HEK293 (cell line): ENCODE measurements at regions not wholly inside any gene's neighbourhood (a gene's known extent, or its start where the extent isn't known, plus 50 kb on each side); places are given as distances from the start of the nearest gene placed in this dataset.

Experiments
- CTCF ChIA-PET: fragments of 350-600 bp; formaldehyde crosslinking; extraction: SDS; loops from one replicate; lab custom pipeline; 2021; ENCODE audit warnings: antibody characterized with exemption; lab: Yijun Ruan, JAX
- POLR2A ChIA-PET: fragments of 300-600 bp; formaldehyde crosslinking; extraction: SDS; loops from one replicate; lab custom pipeline; 2020; ENCODE audit warnings: antibody characterized with exemption, inconsistent platforms; lab: Yijun Ruan, JAX
- H3K27ac ChIP-seq: fragments of 200-500 bp; sonication (Bioruptor generic); 2 replicates; pipeline ENCODE4 v1.5.1; 2014; ENCODE audit warnings: low read depth, low read length, control low read depth, inconsistent platforms; ENCODE audit errors: extremely low read depth
- H3K36me3 ChIP-seq, 2 experiments: fragments of 200-500 bp in 1 of 2; sonication (Bioruptor generic) in 1 of 2; 1 replicate in 1 of 2; 2 replicates in 1 of 2; pipeline ENCODE4 v1.5.1; 2014 to 2017; ENCODE audit warnings: inconsistent platforms in 2 of 2, low read length in 2 of 2; ENCODE audit not compliant: control insufficient read depth in 2 of 2, insufficient read depth in 1 of 2
- H3K4me1 ChIP-seq: fragments of 200-500 bp; sonication (Bioruptor generic); 2 replicates; pipeline ENCODE4 v1.5.1; 2014; ENCODE audit warnings: mild to moderate bottlenecking, low read length, inconsistent platforms; ENCODE audit not compliant: control insufficient read depth, insufficient read depth
- H3K4me3 ChIP-seq: 2 replicates; pipeline ENCODE4 v1.5.1; 2011; ENCODE audit warnings: low read depth, mild to moderate bottlenecking, control low read depth, low read length, moderate library complexity
- H3K9me3 ChIP-seq: fragments of 200-500 bp; sonication (Bioruptor generic); 2 replicates; pipeline ENCODE4 v1.5.1; 2014; ENCODE audit warnings: low read depth, low read length, inconsistent platforms; ENCODE audit not compliant: control insufficient read depth, insufficient read depth
- BCL11B ChIP-seq: fragments of 450-650 bp; formaldehyde crosslinking; IDR thresholded peaks from 2 replicates; pipeline ENCODE4 v1.5.1; 2016; ENCODE audit warnings: low read depth, missing biosample characterization, missing genetic modification characterization
- GLI4 ChIP-seq: fragments of 450-650 bp; formaldehyde crosslinking; IDR thresholded peaks from 2 replicates; pipeline ENCODE4 v1.5.1; 2016; ENCODE audit warnings: missing biosample characterization, missing genetic modification characterization
- PRDM1 ChIP-seq: fragments of 450-650 bp; formaldehyde crosslinking; IDR thresholded peaks from 2 replicates; pipeline ENCODE4; 2016; ENCODE audit warnings: missing biosample characterization, missing genetic modification characterization
- PRDM2 ChIP-seq: fragments of 450-650 bp; formaldehyde crosslinking; IDR thresholded peaks from 2 replicates; pipeline ENCODE4 v1.5.1; 2016; ENCODE audit warnings: missing biosample characterization, missing genetic modification characterization, borderline replicate concordance
- SP2 ChIP-seq: fragments of 450-650 bp; formaldehyde crosslinking; IDR thresholded peaks from 2 replicates; pipeline ENCODE4 v1.5.1; 2016; ENCODE audit warnings: missing biosample characterization, missing genetic modification characterization
- SP7 ChIP-seq: fragments of 450-650 bp; formaldehyde crosslinking; IDR thresholded peaks from 2 replicates; pipeline ENCODE4 v1.5.1; 2016; ENCODE audit warnings: missing biosample characterization, missing genetic modification characterization
- ZBTB20 ChIP-seq: fragments of 450-650 bp; formaldehyde crosslinking; IDR thresholded peaks from 2 replicates; pipeline ENCODE4 v1.5.1; 2016; ENCODE audit warnings: missing biosample characterization, missing genetic modification characterization
- ZBTB48 ChIP-seq: fragments of 450-650 bp; formaldehyde crosslinking; IDR thresholded peaks from 2 replicates; pipeline ENCODE4 v1.5.1; 2016; ENCODE audit warnings: missing biosample characterization, missing genetic modification characterization
- ZBTB7A ChIP-seq: fragments of 450-650 bp; formaldehyde crosslinking; IDR thresholded peaks from 2 replicates; pipeline ENCODE4 v1.5.1; 2016; ENCODE audit warnings: low read depth, missing biosample characterization, missing genetic modification characterization
- ZEB2 ChIP-seq: fragments of 450-650 bp; formaldehyde crosslinking; IDR thresholded peaks from 2 replicates; pipeline ENCODE4 v1.5.1; 2016; ENCODE audit warnings: missing biosample characterization, missing genetic modification characterization
- ZNF140 ChIP-seq: fragments of 450-650 bp; formaldehyde crosslinking; IDR thresholded peaks from 2 replicates; pipeline ENCODE4 v1.5.1; 2016; ENCODE audit warnings: missing biosample characterization, missing genetic modification characterization
- ZNF175 ChIP-seq: fragments of 450-650 bp; formaldehyde crosslinking; IDR thresholded peaks from 2 replicates; pipeline ENCODE4 v1.5.1; 2016; ENCODE audit warnings: missing biosample characterization, missing genetic modification characterization
- ZNF24 ChIP-seq: fragments of 450-650 bp; formaldehyde crosslinking; IDR thresholded peaks from 2 replicates; pipeline ENCODE4 v1.5.1; 2016; ENCODE audit warnings: missing biosample characterization, missing genetic modification characterization
- ZNF280D ChIP-seq: fragments of 450-650 bp; formaldehyde crosslinking; IDR thresholded peaks from 2 replicates; pipeline ENCODE4 v1.5.1; 2016; ENCODE audit warnings: missing biosample characterization, missing genetic modification characterization
- ZNF311 ChIP-seq: fragments of 450-650 bp; formaldehyde crosslinking; IDR thresholded peaks from 2 replicates; pipeline ENCODE4 v1.5.1; 2017; ENCODE audit warnings: missing biosample characterization, missing genetic modification characterization, borderline replicate concordance
- ZNF350 ChIP-seq: fragments of 450-650 bp; formaldehyde crosslinking; IDR thresholded peaks from 2 replicates; pipeline ENCODE4 v1.5.0; 2017; ENCODE audit warnings: missing biosample characterization, mild to moderate bottlenecking, missing genetic modification characterization
- ZNF362 ChIP-seq: fragments of 450-650 bp; formaldehyde crosslinking; IDR thresholded peaks from 2 replicates; pipeline ENCODE4 v1.5.1; 2016; ENCODE audit warnings: missing biosample characterization, missing genetic modification characterization
- ZNF514 ChIP-seq: fragments of 450-650 bp; formaldehyde crosslinking; IDR thresholded peaks from 2 replicates; pipeline ENCODE4 v1.5.1; 2016; ENCODE audit warnings: missing biosample characterization, missing genetic modification characterization
- ZNF555 ChIP-seq: fragments of 450-650 bp; formaldehyde crosslinking; conservative IDR thresholded peaks from 2 replicates; pipeline ENCODE4 v1.5.1; 2017; ENCODE audit warnings: missing biosample characterization, mild to moderate bottlenecking, missing genetic modification characterization, inconsistent platforms
- ZNF560 ChIP-seq: fragments of 450-650 bp; formaldehyde crosslinking; IDR thresholded peaks from 2 replicates; pipeline ENCODE4 v1.5.1; 2017; ENCODE audit warnings: missing biosample characterization, missing genetic modification characterization, borderline replicate concordance
- ZNF670 ChIP-seq: fragments of 450-650 bp; formaldehyde crosslinking; IDR thresholded peaks from 2 replicates; pipeline ENCODE4 v1.5.1; 2016; ENCODE audit warnings: missing biosample characterization, missing genetic modification characterization, low read depth
- ZNF747 ChIP-seq: fragments of 450-650 bp; formaldehyde crosslinking; IDR thresholded peaks from 2 replicates; pipeline ENCODE4 v1.5.1; 2016; ENCODE audit warnings: missing biosample characterization, missing genetic modification characterization
- ZNF768 ChIP-seq: fragments of 450-650 bp; formaldehyde crosslinking; IDR thresholded peaks from 2 replicates; pipeline ENCODE4 v1.5.1; 2018; ENCODE audit warnings: missing biosample characterization, mild to moderate bottlenecking, missing genetic modification characterization
- ZNF777 ChIP-seq: fragments of 450-650 bp; formaldehyde crosslinking; IDR thresholded peaks from 2 replicates; pipeline ENCODE4 v1.5.1; 2017; ENCODE audit warnings: missing biosample characterization, missing genetic modification characterization, borderline replicate concordance
- TF ChIP-seq, protein P1 (sequence below): fragments of 450-650 bp; formaldehyde crosslinking; IDR thresholded peaks from 2 replicates; pipeline ENCODE4 v1.5.1; 2016; ENCODE audit warnings: missing biosample characterization, missing genetic modification characterization

DNA sequence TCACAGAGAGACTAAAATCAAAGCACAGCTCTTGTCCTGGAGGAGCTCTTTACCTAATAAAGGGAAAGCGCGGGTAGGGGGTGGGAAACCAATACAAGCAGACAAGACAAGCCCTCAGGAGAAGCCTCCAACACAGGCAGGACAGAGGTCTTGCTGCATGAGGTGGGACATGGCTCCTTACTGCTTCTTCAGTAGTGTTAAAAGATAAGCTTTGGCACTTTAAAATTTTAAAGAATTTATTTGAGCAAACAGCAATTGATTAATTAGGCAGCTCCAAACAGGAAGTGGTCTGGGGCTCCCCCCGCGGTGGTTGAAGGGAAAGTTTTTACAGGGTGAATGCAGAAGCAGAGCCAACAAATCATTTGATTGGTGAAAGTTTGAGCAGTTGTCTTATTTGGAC, 50.3 kb upstream of the MACC1 start:
- no peak for TF ChIP-seq ZNF777 (tag by site-specific recombination)
- no peak for TF ChIP-seq ZNF140 (tag by site-specific recombination)
- TF ChIP-seq ZNF350 (tag by site-specific recombination): no peak
- TF ChIP-seq PRDM1: no peak
- TF ChIP-seq SP2: no peak
- no peak for TF ChIP-seq ZNF362 (tag by site-specific recombination)
- TF ChIP-seq ZNF670 (tag by site-specific recombination): no peak
- no peak for TF ChIP-seq ZNF747 (tag by site-specific recombination)
- no peak for TF ChIP-seq ZNF24 (tag by site-specific recombination)
- no peak for TF ChIP-seq ZNF555 (tag by site-specific recombination)
- no peak for TF ChIP-seq ZBTB48 (tag by site-specific recombination)
- no peak for TF ChIP-seq ZNF175
- no peak for TF ChIP-seq ZNF560 (tag by site-specific recombination)
- no peak for TF ChIP-seq ZNF768 (tag by site-specific recombination)
- no peak for TF ChIP-seq BCL11B (tag by site-specific recombination)
- no peak for TF ChIP-seq ZNF280D
- TF ChIP-seq SP7 (tag by site-specific recombination): no peak
- no peak for TF ChIP-seq GLI4 (tag by site-specific recombination)
- H3K36me3 ChIP-seq: no peaks in the 10 kb centered on the region
- ChIA-PET CTCF (interaction anchor here (0.7 to 1.0 kb wide), 2 partner anchors 10 to 94 kb away, joined by 4 to 5 read pairs; no protein-coding TSS in a partner anchor), POLR2A (no interaction called here)
- no peaks in the 10 kb centered on the region for H3K9me3 ChIP-seq
- H3K27ac ChIP-seq: no peak overlapping the region
- no peak overlapping the region for H3K4me3 ChIP-seq
- peaks cover 4% of the 10 kb centered on the region; the same call in 1 of the 2 replicates for H3K4me1 ChIP-seq

DNA sequence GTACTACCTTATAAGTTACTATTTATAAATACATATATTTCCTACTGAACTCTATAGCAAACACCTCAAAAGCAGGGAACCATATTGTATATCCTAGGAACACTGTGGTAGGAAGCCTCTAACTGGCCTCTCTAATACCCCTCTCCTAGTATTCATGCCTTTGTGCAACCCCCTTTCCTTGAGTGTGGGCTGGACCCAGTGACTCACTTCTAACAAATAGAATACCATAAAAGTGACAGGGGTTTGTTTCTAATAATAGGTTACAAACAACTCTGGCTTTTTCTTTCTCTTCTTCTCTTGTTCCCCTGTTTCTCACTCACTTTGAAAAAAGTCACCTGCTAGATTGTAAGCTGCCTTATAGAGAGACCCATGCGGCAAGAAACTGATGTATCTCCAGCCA, 51.6 kb upstream of the MACC1 start:
- H3K4me1 ChIP-seq: peaks cover 4% of the 10 kb centered on the region; the same call in 1 of the 2 replicates
- no peak overlapping the region for H3K4me3 ChIP-seq
- POLR2A ChIA-PET: no interaction called here
- CTCF ChIA-PET: interaction anchor here (0.7 kb wide), 1 partner anchor 212 kb away, joined by 3 read pairs; no protein-coding TSS in a partner anchor
- H3K9me3 ChIP-seq: no peaks in the 10 kb centered on the region
- H3K27ac ChIP-seq: no peak overlapping the region
- no peaks in the 10 kb centered on the region for H3K36me3 ChIP-seq
- TF ChIP-seq ZNF747 (tag by site-specific recombination) (no peak), ZEB2 (tag by site-specific recombination) (no peak), ZNF311 (tag by site-specific recombination) (no peak), ZBTB20 (tag by site-specific recombination) (no peak), ZNF560 (tag by site-specific recombination) (no peak), PRDM2 (tag by site-specific recombination) (no peak), ZBTB7A (tag by site-specific recombination) (no peak), ZNF514 (tag by site-specific recombination) (no peak)
- TF ChIP-seq, protein P1, sequence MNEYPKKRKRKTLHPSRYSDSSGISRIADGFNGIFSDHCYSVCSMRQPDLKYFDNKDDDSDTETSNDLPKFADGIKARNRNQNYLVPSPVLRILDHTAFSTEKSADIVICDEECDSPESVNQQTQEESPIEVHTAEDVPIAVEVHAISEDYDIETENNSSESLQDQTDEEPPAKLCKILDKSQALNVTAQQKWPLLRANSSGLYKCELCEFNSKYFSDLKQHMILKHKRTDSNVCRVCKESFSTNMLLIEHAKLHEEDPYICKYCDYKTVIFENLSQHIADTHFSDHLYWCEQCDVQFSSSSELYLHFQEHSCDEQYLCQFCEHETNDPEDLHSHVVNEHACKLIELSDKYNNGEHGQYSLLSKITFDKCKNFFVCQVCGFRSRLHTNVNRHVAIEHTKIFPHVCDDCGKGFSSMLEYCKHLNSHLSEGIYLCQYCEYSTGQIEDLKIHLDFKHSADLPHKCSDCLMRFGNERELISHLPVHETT (tag by site-specific recombination): no peak
